ENCODE measurements at regions not wholly inside any gene's neighbourhood (a gene's known extent, or its start where the extent isn't known, plus 50 kb on each side); places are given as distances from the start of the nearest gene placed in this dataset.

GRCh38 chr12:91311081-91311480, 128.5 kb upstream of the DCN start:
- Mint-ChIP-seq H3K4me1 (peaks cover 26% of the 10 kb centered on the region), H3K27ac (no peak overlapping the region), H3K9me3 (peaks cover 11% of the 10 kb centered on the region), H3K27me3 (ENCODE audit: low read depth) (no peaks in the 10 kb centered on the region), H3K36me3 (peaks cover 4% of the 10 kb centered on the region), H3K4me3 (no peak overlapping the region)
- TF ChIP-seq CTCF (IDR thresholded peaks at IDR 0.05; ENCODE audit: unreplicated experiment) = no peak
- no peak for DNase-seq (ENCODE audit: low spot score in 2 of 2, unreplicated experiment in 2 of 2)

DNA sequence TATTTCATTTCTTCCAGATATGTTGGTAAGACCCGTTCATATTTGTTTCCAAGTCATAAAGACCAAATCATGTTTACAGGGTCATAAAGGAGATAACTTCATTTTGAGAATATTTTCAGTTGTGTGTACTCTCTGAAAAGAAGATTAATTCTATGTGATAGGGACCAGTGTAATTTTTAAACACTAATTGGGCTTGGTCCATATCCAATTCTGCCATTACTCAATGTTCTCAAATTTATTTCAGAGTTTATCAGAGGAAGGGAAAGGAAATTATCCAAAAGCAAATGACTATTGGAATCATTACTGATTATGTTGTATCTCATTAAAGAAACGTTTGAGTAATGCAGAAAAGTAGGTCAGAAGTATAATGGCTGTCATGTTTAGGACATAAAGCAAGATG, 126.8 kb upstream of the DCN start:
- Mint-ChIP-seq H3K36me3 (no peaks in the 10 kb centered on the region), H3K4me3 (no peak overlapping the region), H3K27ac (no peak overlapping the region), H3K27me3 (ENCODE audit: low read depth) (no peaks in the 10 kb centered on the region), H3K9me3 (peaks cover 1% of the 10 kb centered on the region), H3K4me1 (peaks cover 26% of the 10 kb centered on the region)
- DNase-seq (ENCODE audit: low spot score in 2 of 2, unreplicated experiment in 2 of 2) = no peak
- TF ChIP-seq CTCF (IDR thresholded peaks at IDR 0.05; ENCODE audit: unreplicated experiment) = no peak

DNA sequence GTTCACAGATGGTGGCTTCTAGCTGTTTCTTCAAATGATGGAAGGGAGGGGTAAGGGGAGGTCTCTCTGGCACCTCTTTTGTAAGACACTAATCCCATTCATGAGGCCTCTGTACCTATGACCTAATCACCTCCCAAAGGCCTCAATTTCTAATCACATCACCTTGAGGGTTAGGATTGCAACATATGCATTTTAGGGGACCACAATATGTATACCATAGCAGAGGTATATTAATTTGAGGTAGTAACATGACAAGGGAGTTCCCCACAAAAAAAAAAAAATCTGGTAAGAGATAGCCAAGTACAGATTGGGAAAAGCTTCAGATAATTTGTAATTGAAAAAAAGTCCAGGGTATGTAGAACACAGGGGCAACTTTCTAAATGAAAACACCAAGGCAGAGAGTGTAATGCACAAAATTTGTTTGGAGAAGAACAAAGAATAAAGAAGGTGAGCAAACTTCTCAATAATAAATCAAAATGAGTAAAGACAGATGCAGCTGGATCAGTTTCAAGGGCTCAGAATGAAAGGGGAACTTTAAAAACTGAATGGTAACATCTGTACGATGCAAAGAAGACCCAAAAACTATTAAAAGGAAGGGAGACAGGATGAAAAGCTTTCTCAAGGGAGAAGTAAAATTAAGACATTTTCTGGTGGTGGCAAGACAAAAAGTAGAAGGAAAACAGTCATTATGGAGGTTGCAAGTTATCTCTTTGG, 125.5 kb upstream of the DCN start:
- Mint-ChIP-seq H3K4me3 (no peak overlapping the region), H3K9me3 (peaks cover 9% of the 10 kb centered on the region), H3K27ac (peak overlapping the region; percentile 74), H3K36me3 (peaks cover 3% of the 10 kb centered on the region), H3K27me3 (ENCODE audit: low read depth) (no peaks in the 10 kb centered on the region), H3K4me1 (peaks cover 32% of the 10 kb centered on the region)
- DNase-seq (ENCODE audit: low spot score in 2 of 2, unreplicated experiment in 2 of 2) = no peak
- TF ChIP-seq CTCF (IDR thresholded peaks at IDR 0.05; ENCODE audit: unreplicated experiment) = no peak

GRCh38 chr12:91290354-91290753, 107.7 kb upstream of the DCN start:
- Mint-ChIP-seq H3K4me3 (no peak overlapping the region), H3K27me3 (ENCODE audit: low read depth) (no peaks in the 10 kb centered on the region), H3K9me3 (peaks cover 26% of the 10 kb centered on the region), H3K4me1 (peaks cover 18% of the 10 kb centered on the region), H3K27ac (peak overlapping the region; percentile 88), H3K36me3 (peaks cover 11% of the 10 kb centered on the region)
- DNase-seq (ENCODE audit: low spot score in 2 of 2, unreplicated experiment in 2 of 2) = no peak
- no peak for TF ChIP-seq CTCF (IDR thresholded peaks at IDR 0.05; ENCODE audit: unreplicated experiment)

- TF ChIP-seq CTCF (IDR thresholded peaks at IDR 0.05; ENCODE audit: unreplicated experiment) = no peak
- DNase-seq (ENCODE audit: low spot score in 2 of 2, unreplicated experiment in 2 of 2) = no peak
- Mint-ChIP-seq H3K4me1 (peaks cover 18% of the 10 kb centered on the region), H3K27me3 (ENCODE audit: low read depth) (no peaks in the 10 kb centered on the region), H3K4me3 (no peak overlapping the region), H3K36me3 (peaks cover 7% of the 10 kb centered on the region), H3K9me3 (peaks cover 22% of the 10 kb centered on the region), H3K27ac (peak overlapping the region; percentile 88)
Measured at GRCh38 chr12:91289906-91290305, 107.3 kb upstream of the DCN start.

Measured in mesothelial cell of epicardium (in vitro differentiated cells).